Stimulated activated CD4-positive, alpha-beta T cell treated with anti-CD3 and anti-CD28 coated beads, Interleukin-1b, Interleukin-23, amount 100 ng/mL, for 24 hours (primary cell): ENCODE measurements at regions not wholly inside any gene's neighbourhood (a gene's known extent, or its start where the extent isn't known, plus 50 kb on each side); places are given as distances from the start of the nearest gene placed in this dataset.

Experiments
- DNase-seq, 4 experiments: peaks; one replicate each; pipeline ENCODE4 v3.0.0-alpha.2; 2020; ENCODE audit warnings: low read depth in 4 of 4, low spot score in 1 of 4

DNA sequence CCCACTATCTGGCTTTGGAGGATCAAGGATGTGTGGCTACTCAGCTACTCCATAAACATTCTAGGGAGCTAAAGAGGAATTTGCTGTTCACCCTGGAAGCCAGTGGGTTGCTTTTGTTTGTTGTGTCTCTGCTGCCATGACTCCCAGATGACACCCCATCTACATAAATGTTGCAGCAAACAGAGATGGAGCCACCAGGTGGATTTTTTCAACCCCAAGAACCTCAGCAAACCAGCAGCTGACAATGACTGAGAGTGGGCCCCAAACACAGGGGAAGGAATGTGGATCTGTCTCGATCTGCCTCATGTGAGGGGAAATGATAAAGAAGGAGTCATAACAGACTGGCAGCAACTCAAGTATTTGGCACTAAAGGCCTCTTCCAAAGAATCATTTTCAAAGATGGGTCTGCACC, 132.7 kb upstream of the TNC start:
- DNase-seq, result no peak

DNA sequence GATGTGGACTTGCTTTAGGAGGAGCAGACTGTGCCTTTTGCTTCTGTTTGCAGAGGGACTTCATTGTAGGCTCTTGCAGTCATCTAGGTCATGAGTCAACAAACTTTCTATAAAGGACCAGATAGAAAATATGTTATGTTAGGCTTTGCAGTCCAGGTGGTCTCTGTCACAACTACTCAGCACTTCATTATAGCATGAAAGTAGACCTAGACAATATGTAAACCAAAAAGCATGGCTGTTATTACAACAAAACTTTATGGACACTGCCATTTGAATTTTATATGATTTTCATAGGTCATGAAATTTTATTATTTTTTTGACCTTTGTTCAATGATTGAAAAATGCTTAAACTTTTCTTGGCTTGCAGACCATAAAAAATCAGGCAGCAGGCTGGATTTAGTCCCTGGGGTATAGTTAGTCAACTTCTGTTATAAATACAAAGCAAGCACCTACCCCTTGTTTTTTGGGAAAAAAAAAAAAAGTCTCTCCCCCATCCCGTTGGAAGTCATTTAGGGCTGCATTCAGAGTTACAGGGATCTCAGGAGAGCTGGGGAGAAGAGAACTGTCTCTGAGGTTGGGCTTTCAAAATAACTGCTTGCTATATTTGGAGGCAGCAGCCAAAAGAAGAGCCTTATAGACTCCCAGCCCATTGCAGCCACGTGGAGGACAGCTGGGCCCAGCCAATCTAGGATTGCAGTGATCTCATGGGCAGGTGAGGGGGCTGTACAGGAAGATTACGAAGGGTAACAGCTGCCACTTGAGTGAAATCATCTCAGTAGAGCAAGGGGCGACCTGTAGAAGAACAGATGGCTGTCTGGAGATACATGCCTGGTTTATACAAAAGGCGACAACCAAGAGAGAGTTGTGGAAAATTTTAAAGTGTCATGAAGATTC, 136.6 kb upstream of the TNC start:
- DNase-seq, result no peak

GRCh38 chr9:115261656-115262081, 143.7 kb upstream of the TNC start:
- DNase-seq, result no peak

- no peak for DNase-seq
These were observed 144.5 kb upstream of the TNC start for GRCh38 chr9:115262477-115262876.

DNA sequence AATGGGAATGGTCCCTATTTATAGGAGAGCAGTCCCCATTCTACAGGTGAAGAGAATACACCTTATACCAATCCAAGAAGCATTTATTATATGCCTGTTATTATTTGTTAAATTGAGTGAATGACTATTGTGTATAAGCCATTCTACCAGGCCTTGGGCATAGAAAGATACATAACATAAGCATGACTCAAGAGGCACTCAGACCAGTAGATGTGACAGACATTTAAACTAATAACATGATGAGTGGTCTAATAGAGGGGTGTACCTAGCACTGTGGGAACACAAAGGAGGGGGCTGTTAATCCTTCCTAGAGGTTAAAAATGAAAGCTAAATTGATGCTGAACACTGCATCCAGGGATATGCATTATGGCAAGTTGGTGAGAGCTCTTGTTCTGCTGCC, 145.0 kb upstream of the TNC start:
- DNase-seq, result no peak

DNA sequence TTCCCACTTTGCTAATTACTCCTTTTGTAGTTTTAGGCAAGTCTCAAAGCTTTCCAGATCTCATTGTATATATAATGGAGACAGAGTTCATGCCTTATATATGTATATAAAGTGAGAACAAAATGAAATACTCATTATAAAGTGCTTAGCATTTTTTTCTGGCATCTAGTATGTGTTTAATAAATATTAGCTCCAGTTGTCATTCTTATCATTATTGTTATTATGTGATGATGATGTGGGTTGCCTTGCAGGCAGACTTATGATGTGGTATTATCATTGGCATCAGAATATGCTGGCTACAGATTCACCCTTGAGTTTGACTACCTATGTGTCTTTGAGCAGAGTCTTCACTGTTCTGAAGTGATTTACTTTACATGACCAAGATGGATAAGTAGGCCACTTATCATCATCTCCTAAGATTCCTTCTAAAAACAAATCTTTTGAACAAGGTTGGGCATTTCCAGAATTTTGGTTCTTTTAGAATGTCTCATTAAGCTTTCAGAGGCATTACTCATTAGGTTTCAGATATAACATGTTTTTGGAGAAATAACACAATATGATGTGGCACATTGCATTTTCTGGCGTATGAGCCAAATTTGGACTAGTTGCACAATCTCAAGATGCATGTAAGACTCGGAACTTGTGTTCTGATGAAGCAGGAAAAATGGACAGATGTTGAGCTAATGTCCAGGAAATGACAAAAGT, 145.6 kb upstream of the TNC start:
- DNase-seq, result no peak

DNA sequence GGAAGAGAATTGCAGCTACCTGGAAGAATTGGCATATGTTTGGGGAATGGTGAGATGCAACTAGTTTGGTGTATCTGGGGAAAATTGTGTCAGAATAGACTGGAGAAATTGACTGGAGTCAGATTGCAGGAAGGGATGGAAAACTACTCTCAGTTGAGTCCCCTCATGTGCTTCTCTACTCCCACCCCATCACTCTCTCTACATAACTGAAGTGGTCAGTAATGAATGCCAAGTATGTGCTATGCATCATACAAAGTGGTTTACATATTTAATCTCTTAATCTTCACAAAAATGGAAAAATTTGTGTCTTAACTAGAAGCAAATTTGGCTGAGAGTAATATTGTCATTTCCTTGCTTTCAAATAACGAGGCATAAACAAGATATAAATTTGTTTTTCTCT, 146.4 kb upstream of the TNC start:
- DNase-seq, result no peak

DNA sequence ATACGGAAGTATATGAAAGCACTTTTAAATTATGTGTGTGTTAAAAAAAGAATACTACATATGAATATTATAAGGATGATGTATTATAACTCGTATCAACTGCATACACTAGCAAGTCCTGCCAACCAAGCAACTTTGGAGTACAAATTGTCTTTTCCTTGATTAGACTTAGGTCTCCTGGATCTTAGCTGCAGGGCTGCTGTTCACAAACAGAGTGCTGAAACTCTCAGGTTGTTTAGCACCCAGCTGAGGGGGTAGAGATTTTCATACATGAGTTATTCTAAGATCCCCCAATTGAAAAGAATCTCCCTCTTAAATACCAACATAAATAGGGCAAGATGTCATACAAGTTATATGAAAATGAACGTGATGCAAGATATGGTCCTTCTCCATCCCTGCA, 149.8 kb upstream of the TNC start:
- DNase-seq, result no peak

DNA sequence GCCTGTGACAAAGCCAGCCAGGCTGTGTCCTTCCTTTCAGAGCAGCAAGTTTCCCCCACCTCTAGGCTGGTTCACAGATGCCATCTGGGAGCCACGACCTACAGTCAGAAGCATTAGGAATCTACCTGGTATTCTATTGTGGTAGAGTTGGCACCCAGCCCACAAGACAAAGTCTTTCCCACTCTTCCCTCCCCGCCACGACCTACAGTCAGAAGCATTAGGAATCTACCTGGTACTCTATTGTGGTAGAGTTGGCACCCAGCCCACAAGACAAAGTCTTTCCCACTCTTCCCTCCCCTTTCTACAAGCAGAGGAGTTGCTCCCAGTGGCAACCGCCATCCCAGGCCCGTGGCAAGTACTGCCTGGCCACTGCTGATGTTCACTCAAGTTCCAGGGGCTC, 157.8 kb upstream of the TNC start:
- no peak for DNase-seq

GRCh38 chr9:115276621-115277020, 158.7 kb upstream of the TNC start:
- no peak for DNase-seq

DNA sequence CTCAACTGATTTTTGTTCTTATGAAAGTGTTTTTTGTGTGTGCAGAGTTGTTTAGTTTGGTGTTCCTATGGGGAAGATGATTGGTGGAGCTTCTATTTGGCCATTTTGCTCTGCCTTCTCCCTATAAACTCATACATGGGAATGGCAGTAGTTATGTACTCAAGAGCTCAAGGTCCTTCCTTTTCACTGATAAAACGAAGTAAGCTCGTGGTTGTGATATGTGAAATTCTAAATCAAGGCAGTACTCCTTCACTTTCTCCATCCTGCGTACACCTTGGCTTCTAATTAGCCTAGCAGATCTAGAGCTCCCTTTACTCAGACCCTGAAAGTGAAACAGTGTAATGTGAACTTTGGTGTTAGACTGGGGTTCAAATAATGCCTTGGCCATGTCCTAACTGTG, 159.3 kb upstream of the TNC start:
- no peak for DNase-seq

DNA sequence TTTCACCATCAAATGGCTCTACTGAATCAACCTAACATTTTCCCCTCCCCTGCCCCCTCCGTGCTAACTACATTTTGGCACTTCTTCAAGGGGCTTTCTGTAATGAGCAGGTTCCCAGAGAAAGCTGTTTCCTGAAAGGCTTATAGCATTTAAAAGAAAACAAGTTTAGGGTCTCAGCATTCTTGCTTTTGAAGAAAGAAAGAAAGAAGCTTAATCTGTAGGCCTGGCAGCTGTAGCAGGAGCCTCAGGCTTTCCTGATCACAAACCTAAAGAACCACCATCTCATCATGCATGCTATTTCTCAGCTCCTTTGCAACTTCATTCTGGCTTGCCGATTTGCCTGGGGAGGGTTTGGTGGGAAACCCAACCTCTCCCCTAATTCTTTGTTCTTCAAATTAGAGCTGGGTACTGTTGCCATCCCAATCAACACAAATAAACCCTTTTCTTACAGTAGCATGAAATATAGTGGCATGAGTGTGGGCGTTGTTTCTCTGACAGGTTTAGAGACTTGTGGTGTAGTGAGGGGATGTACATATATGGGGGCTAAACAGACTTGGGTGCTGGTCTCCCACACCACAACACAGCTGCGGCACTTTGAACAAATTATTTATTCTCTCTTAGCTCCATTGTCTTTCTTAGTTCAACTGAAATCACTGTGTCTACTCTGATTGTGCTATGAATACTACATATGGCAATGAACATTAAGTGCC, 160.5 kb upstream of the TNC start:
- DNase-seq, result no peak

DNA sequence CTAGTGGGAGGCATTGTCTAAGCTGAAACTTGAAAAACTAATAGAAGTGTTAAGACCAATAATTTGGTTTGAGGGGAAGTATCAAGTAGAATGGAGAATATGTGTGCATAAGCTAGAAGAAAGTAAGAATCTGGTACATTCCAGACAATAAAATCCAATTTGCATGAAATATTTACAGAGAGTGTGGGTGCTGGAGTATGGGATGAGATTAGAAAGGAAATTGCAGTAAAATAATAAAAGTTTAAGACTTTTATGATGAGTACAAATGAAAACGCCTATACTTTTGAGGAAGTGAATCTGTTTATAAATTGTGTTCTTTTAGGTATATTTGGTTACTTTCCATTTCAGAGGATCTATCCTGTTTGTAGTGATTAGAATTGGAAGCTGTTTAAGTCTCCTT, 165.4 kb upstream of the TNC start:
- no peak for DNase-seq

- no peak for DNase-seq
These were observed 167.9 kb upstream of the TNC start for GRCh38 chr9:115285836-115286235.

GRCh38 chr9:115286411-115286810, 168.5 kb upstream of the TNC start:
- DNase-seq, result no peak

DNA sequence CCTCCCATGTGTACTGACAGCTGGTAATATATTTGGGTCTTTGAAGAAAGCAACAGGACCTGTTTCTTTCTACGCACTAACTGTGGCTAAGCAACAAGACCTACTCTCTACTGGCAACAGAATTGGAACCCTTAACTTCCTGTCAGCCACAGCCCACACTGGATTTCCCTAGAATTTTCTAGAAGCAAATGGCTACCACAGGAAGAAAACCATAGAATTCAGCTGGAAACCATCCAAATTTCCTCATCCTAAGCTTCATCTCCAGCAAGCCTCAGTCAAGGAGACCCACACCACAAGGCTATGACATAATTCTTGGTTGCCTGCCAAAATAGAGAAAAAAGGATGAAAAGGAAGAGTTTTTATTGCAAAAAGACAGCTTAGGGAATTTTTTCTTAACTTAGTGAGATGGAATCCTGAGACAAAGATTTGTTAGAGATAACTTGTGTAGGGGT, 171.8 kb upstream of the TNC start:
- no peak for DNase-seq

DNA sequence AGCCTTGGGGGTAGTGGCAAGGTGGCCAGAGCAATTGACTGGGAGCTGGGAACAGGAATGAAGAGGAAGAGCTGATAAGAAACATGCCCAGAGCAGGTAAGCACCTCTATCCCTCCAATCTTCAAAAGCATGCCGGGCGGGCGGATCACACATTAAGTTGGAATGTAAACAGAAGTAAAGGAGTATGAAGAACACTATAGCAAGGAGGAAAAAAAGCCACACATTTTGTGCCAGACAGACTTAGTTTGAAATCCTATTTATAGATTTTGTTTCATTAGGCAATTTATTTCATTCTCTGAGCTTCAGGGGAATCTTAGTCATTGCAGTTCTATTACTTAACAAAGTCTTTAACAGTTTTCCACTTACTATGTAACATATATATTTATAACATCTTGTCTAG, 173.9 kb upstream of the TNC start:
- DNase-seq, result no peak

GRCh38 chr9:115292584-115293279, 174.8 kb upstream of the TNC start:
- no peak for DNase-seq

DNA sequence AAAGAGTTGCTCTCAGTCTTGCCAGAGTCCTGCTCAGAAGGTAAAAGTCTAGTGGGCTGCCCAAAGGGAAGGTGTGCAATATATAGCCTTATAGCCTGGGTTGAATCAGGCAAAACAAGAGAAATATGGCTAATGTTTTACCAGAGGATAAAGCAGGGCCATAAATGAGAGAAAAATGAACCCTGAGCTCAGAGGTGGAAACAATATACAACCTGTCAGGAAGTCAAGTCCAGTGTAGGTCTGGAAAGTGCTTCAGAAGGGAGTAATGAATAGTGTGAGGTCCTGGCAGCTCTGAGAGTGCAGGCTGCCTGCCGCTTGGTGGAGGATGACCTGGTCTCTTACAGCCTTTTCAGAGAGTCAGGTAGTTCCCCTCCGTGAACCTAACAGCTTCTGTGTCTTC, 177.8 kb upstream of the TNC start:
- DNase-seq, result no peak

DNA sequence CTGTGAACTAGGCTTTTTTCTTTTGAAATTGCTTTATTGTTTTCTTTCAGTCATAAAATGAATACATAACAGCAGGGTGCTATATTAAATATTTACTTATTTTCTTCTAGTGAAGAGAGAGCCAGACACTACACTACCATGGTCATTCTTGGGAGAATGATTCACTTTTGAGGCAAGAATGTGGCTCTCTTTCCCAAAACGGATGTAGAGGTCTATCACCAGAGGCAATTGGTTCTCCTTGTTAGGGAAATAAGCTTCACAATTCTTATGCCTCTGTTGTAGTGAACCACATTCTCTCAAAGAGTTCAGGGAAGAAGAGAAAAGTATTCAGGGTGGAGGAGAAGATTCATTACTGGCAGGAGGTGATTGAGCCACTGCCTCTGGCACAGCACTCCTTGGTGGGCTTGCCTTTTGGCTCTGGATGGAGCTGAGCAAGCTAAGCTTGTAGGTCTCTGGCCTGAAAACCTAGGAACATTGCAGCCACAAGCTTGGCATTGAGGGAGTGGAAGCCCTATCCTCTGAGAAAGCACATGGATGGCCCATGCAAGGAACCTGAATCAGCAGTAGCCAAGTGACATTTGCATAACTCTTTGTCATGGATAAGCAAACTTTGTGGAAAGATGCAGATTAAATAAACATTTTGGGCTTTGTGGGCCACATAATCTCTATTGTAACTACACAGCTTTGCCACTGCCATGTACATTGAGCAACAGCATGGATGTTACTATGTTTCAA, 179.0 kb upstream of the TNC start:
- DNase-seq, result no peak

DNA sequence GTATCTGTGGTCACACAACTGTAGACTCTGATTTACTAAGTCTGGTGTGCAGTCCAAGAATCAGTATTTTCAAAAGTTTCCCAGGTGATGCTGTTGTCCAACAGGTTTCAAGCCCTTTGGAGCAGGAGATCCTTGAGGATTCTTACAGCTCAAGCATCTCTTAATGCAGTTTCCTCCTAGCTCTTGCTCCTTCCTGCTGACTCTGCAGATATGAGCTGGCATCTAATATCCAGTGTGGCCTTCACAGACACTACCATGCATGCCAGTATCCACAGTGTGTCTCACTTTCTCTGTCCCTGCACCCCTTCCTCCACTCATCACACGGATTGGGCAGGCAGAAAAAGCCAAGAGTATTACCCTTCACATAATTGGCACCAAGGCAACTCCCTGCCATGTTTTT, 182.2 kb upstream of the TNC start:
- no peak for DNase-seq
